RWPE2 (cell line): ENCODE measurements at regions not wholly inside any gene's neighbourhood (a gene's known extent, or its start where the extent isn't known, plus 50 kb on each side); places are given as distances from the start of the nearest gene placed in this dataset.
A peak's percentile ranks its signal among the peaks of the same experiment; 100 is the strongest.

Experiments
- ATAC-seq: fragments of 200-7000 bp; cut with Tn5 transposase; 3 replicates; pipeline ENCODE4 v1.9.1; 2021; ENCODE audit warnings: low read depth
- DNase-seq: peaks from one replicate; pipeline ENCODE4 v3.0.0-alpha.2; 2020; ENCODE audit warnings: low spot score
- H3K27ac ChIP-seq: fragments of 450-650 bp; 2 replicates; pipeline ENCODE4 v1.5.1; 2017; ENCODE audit warnings: mild to moderate bottlenecking; ENCODE audit not compliant: poor library complexity, severe bottlenecking
- H3K27me3 ChIP-seq: fragments of 250-450 bp; sonication (Bioruptor Pico); 2 replicates; pipeline ENCODE4 v1.5.1; 2021; ENCODE audit warnings: mild to moderate bottlenecking, moderate library complexity; ENCODE audit not compliant: insufficient read depth, poor library complexity, severe bottlenecking
- H3K36me3 ChIP-seq: fragments of 250-450 bp; sonication (Bioruptor Pico); 2 replicates; pipeline ENCODE4 v1.5.1; 2020; ENCODE audit warnings: low read depth, mild to moderate bottlenecking, moderate library complexity
- H3K4me1 ChIP-seq: fragments of 250-450 bp; sonication (Bioruptor Pico); 2 replicates; pipeline ENCODE4 v1.5.1; 2021; ENCODE audit warnings: mild to moderate bottlenecking, moderate library complexity; ENCODE audit not compliant: insufficient read depth, poor library complexity, severe bottlenecking
- H3K4me3 ChIP-seq: fragments of 250-450 bp; sonication (Bioruptor Pico); 2 replicates; pipeline ENCODE4 v1.5.1; 2021; ENCODE audit warnings: mild to moderate bottlenecking, moderate library complexity; ENCODE audit not compliant: severe bottlenecking
- H3K9me3 ChIP-seq: fragments of 250-450 bp; sonication (Bioruptor Pico); 2 replicates; pipeline ENCODE4 v1.5.1; 2021; ENCODE audit warnings: mild to moderate bottlenecking, moderate library complexity; ENCODE audit not compliant: severe bottlenecking
- CTCF ChIP-seq: fragments of 450-650 bp; IDR thresholded peaks from one replicate; pipeline ENCODE4 v1.5.1; 2017; ENCODE audit warnings: mild to moderate bottlenecking, moderate library complexity; ENCODE audit not compliant: poor library complexity, severe bottlenecking

DNA sequence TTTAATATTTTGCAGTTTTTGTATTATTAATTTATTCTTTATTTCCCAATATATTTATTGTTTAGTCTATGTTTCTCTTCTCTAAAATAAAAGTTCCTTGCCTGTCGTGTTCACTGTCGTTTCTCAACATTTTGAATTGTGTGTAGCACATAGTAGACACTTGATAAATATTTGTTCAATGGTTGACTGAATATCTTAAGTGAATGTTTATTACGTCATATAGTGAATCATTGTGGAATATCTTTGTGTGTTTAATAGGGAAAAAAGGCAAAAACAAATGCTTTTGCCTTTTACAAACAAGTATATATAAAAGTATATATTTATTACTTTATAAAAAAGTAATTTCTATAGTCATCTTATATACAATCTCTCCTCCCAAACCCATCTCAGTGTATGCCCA lies 572.3 kb downstream of the EPHA3 start:
- TF ChIP-seq CTCF: no peak
- Histone ChIP-seq H3K27me3 (no peaks in the 10 kb centered on the region), H3K4me3 (no peak overlapping the region), H3K4me1 (no peaks in the 10 kb centered on the region), H3K36me3 (no peaks in the 10 kb centered on the region), H3K9me3 (no peaks in the 10 kb centered on the region), H3K27ac (no peak overlapping the region)
- ATAC-seq (no peak), DNase-seq (no peak)

GRCh38 chr3:89682556-89682955 lies 575.1 kb downstream of the EPHA3 start:
- no peak overlapping the region for H3K27ac ChIP-seq
- DNase-seq (no peak), ATAC-seq (no peak)
- H3K27me3 ChIP-seq: no peaks in the 10 kb centered on the region
- H3K9me3 ChIP-seq: no peaks in the 10 kb centered on the region
- H3K4me3 ChIP-seq: no peak overlapping the region
- TF ChIP-seq CTCF: no peak
- H3K36me3 ChIP-seq: no peaks in the 10 kb centered on the region
- H3K4me1 ChIP-seq: no peaks in the 10 kb centered on the region

- Histone ChIP-seq H3K9me3 (no peaks in the 10 kb centered on the region), H3K27me3 (no peaks in the 10 kb centered on the region), H3K4me3 (no peak overlapping the region), H3K27ac (no peak overlapping the region), H3K4me1 (no peaks in the 10 kb centered on the region), H3K36me3 (no peaks in the 10 kb centered on the region)
- no peak for TF ChIP-seq CTCF
- ATAC-seq (no peak), DNase-seq (no peak)
Measured at GRCh38 chr3:89685731-89686130, 578.3 kb downstream of the EPHA3 start.

DNA sequence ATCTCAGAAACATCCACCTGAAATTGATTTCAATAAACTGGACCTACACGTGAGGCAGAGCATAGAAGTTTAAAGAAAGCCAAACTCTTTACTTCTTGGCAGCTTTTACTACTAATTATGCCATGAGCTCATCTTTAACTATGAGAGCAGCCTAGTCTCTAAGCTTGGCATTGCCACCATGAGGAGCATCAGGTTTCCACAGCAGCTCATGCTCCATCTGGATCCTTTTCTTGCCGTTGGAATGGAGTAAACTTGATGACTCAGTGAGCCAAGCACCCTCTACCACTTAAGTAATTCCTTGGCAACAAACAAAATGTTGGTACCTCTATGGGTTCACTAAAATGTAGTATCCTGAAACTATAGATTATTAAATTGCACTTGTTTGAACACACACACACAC lies 583.2 kb downstream of the EPHA3 start:
- ATAC-seq (peak; percentile 41; the same call in 1 of the 3 replicates), DNase-seq (no peak)
- Histone ChIP-seq H3K4me1 (no peaks in the 10 kb centered on the region), H3K27ac (no peak overlapping the region), H3K4me3 (no peak overlapping the region), H3K27me3 (no peaks in the 10 kb centered on the region), H3K9me3 (no peaks in the 10 kb centered on the region), H3K36me3 (no peaks in the 10 kb centered on the region)
- TF ChIP-seq CTCF: no peak

- Histone ChIP-seq H3K4me3 (no peak overlapping the region), H3K27ac (no peak overlapping the region), H3K4me1 (no peaks in the 10 kb centered on the region), H3K9me3 (no peaks in the 10 kb centered on the region), H3K27me3 (no peaks in the 10 kb centered on the region), H3K36me3 (no peaks in the 10 kb centered on the region)
- DNase-seq (no peak), ATAC-seq (no peak)
- no peak for TF ChIP-seq CTCF
Measured at GRCh38 chr3:89692601-89693000, 585.2 kb downstream of the EPHA3 start.
